HFF-Myc (cell line): ENCODE measurements at regions not wholly inside any gene's neighbourhood (a gene's known extent, or its start where the extent isn't known, plus 50 kb on each side); places are given as distances from the start of the nearest gene placed in this dataset.

Experiments used
- DNase-seq: peaks from one replicate; pipeline ENCODE4 v3.0.0-alpha.2; 2011; ENCODE audit warnings: low read depth; ENCODE audit errors: extremely low read depth
- H3K4me3 ChIP-seq: replicated peaks from 2 replicates; pipeline ENCODE4 v1.5.1; 2011; ENCODE audit warnings: low read depth, mild to moderate bottlenecking, control low read depth, low read length
- TF ChIP-seq, protein P1 (sequence below): IDR thresholded peaks from 2 replicates; pipeline ENCODE4 v1.5.1; 2012; ENCODE audit warnings: mild to moderate bottlenecking, low read depth, low read length, control low read depth; ENCODE audit errors: missing control alignments

DNA sequence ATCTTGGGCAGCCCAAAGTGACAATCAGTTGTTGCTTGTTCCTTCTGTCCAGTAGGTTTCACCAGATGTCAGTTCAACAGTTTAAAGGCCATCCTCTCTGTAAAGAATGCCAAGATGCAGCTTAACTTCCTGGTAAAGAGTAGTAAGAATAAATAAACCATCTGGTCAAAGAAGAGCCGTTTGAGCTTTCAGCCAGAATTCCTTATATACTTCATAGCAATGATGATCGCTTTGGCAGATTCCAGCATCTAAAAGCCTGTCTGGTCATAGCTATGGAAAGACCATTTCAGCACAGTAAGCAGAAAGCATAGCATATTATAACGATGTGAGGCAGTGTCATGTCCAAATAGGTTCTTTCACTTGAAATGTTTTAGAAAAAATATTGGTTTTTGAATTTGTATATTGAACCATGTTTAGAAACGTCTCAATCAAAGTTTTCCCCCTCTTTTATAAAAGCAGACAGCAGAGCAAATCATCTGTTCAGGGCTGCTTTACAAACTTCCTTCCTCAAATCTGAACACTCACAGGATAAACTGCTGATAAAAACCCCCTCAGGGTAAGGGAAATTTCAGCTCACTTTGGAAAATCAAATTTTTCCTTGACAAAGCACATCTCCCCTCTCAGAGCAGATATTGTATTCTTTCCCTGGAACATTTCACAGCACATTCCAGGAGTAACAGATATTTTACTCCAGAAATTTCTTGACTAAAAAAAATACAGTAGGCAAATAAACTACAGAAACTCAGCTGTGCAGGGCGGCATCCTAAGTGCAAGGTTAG is 184.1 kb downstream of the NOC3L start:
- no peak for DNase-seq
- TF ChIP-seq, protein P1, sequence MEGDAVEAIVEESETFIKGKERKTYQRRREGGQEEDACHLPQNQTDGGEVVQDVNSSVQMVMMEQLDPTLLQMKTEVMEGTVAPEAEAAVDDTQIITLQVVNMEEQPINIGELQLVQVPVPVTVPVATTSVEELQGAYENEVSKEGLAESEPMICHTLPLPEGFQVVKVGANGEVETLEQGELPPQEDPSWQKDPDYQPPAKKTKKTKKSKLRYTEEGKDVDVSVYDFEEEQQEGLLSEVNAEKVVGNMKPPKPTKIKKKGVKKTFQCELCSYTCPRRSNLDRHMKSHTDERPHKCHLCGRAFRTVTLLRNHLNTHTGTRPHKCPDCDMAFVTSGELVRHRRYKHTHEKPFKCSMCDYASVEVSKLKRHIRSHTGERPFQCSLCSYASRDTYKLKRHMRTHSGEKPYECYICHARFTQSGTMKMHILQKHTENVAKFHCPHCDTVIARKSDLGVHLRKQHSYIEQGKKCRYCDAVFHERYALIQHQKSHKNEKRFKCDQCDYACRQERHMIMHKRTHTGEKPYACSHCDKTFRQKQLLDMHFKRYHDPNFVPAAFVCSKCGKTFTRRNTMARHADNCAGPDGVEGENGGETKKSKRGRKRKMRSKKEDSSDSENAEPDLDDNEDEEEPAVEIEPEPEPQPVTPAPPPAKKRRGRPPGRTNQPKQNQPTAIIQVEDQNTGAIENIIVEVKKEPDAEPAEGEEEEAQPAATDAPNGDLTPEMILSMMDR: no peak
- H3K4me3 ChIP-seq: no peak overlapping the region

DNA sequence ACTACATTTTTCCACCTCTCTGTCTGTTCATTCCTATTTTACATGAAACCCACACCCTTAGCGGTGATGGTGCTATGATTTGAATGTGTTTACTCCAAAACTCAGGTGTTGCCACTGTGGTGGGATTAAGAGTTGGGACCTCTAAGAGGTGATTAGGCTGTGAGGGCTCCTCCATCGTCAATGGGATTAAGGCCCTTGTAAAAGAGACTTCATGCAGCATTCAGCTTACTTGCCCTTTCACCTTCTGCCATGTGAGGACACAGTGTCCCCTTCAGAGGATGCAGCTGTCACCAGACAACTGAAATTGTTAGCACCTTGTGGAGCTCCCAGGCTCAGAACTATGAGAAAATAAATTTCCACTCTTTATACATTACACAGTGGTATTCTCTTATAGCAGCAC is 182.2 kb downstream of the NOC3L start:
- no peak for DNase-seq
- no peak overlapping the region for H3K4me3 ChIP-seq
- TF ChIP-seq, protein P1: no peak

DNA sequence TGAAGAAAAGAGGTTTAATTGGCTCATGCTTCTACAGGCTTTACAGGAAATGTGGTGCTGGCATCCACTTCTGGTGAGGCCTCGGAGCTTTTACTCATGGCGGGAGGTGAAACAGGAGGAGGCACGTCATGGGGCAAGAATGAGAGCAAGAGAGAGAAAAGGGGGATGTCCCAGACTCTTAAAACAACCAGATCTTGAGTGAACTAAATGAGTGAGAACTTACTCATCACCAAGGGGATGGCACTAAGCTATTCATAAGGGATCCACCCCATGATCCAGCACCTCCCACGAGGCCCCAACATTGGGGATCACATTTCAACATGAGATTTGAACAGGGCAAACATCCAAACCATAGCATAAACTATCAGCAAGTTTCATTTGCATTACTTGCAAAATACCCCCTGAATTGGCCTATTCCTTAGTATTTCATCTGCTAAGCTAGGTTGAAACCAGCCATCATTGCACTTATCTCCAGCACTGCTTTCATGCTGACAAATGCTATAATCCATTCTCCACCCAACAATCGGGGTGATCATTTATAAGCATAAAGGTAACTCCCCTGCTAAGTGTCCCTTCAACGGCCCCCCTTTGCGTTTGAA is 179.0 kb downstream of the NOC3L start:
- TF ChIP-seq, protein P1: no peak
- DNase-seq: peak; percentile 67
- H3K4me3 ChIP-seq: no peak overlapping the region

DNA sequence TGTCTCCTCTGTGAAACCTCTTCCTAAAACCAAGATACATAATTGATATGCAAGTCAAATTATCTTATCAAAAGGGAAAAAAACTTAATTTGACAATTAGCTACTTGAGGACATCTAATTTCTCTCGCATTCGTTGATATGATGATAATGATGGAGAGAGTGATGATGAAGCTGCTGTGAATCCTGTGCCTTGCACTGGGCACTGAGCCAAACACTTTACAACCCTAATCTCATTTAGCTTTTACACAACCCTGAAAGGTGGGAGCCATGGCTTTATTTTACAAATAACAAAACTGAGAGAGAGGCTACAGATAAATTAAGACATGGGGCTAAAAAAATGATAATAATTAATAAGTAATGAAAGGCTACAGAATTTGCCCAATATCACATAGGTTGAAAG is 176.0 kb downstream of the NOC3L start:
- DNase-seq: no peak
- H3K4me3 ChIP-seq: no peak overlapping the region
- TF ChIP-seq, protein P1: no peak

- no peak overlapping the region for H3K4me3 ChIP-seq
- DNase-seq: no peak
- TF ChIP-seq, protein P1: no peak
These were observed 170.4 kb downstream of the NOC3L start for GRCh38 chr10:94192333-94192732.

GRCh38 chr10:94192974-94193373 is 169.8 kb downstream of the NOC3L start:
- TF ChIP-seq, protein P1: no peak
- no peak overlapping the region for H3K4me3 ChIP-seq
- DNase-seq: no peak
